ENCODE measurements at regions not wholly inside any gene's neighbourhood (a gene's known extent, or its start where the extent isn't known, plus 50 kb on each side); places are given as distances from the start of the nearest gene placed in this dataset.

DNA sequence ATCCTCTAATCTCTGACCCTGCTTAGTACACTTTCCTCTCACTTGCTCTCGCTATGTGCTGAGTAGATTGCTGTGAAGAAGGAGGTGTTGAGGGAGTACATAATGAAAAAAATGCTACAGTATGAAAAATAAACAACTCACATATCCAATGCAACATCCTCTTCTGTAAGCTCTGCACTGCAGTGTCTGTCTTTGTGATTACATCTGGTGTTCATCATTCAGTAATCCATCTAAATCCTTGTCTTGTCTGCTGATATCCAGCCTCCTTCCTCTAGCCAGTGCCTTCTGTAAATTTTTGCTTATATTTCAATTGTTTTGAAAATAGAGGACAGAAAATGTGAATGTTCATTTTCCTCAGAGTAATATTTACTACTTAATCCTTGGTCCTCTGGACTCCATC lies 57.4 kb upstream of the CDH12 start:
- Histone ChIP-seq H3K9ac (ENCODE audit: low read length in 2 of 2) (no peak overlapping the region), H3K27me3 (ENCODE audit: control insufficient read depth in 1 of 2, insufficient read depth in 2 of 2, low read length in 2 of 2) (no peaks in the 10 kb centered on the region), H3K4me3 (ENCODE audit: low read length in 2 of 2) (no peak overlapping the region), H3K27ac (ENCODE audit: low read length) (no peak overlapping the region), H3K9me3 (ENCODE audit: control insufficient read depth in 2 of 2, low read length in 2 of 2) (no peaks in the 10 kb centered on the region), H3K36me3 (ENCODE audit: control insufficient read depth in 2 of 2, insufficient read depth in 2 of 2, low read length in 2 of 2) (no peaks in the 10 kb centered on the region), H3K4me1 (ENCODE audit: control insufficient read depth, insufficient read depth, low read length) (no peaks in the 10 kb centered on the region)

DNA sequence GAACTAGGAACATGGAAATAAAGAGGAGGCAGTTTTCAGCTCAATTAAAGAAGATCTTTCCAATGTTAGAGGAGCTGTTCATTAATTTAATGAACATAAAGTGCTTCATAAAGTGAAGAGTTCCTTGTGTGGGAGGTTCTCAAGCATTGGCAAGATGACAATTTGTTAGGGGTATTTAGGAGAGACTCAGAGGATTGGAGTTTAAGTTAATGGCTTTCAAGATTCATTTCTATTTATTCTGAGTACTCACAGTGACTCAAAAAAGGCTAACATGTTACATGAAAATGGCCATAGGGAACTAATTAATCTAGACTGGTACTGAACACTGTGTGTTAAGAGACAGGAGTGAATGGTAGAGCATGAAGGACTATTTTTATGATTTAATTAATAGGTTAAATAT lies 55.4 kb upstream of the CDH12 start:
- Histone ChIP-seq H3K27me3 (ENCODE audit: control insufficient read depth in 1 of 2, insufficient read depth in 2 of 2, low read length in 2 of 2) (no peaks in the 10 kb centered on the region), H3K4me3 (ENCODE audit: low read length in 2 of 2) (no peak overlapping the region), H3K36me3 (ENCODE audit: control insufficient read depth in 2 of 2, insufficient read depth in 2 of 2, low read length in 2 of 2) (no peaks in the 10 kb centered on the region), H3K4me1 (ENCODE audit: control insufficient read depth, insufficient read depth, low read length) (no peaks in the 10 kb centered on the region), H3K27ac (ENCODE audit: low read length) (no peak overlapping the region), H3K9ac (ENCODE audit: low read length in 2 of 2) (no peak overlapping the region), H3K9me3 (ENCODE audit: control insufficient read depth in 2 of 2, low read length in 2 of 2) (no peaks in the 10 kb centered on the region)

DNA sequence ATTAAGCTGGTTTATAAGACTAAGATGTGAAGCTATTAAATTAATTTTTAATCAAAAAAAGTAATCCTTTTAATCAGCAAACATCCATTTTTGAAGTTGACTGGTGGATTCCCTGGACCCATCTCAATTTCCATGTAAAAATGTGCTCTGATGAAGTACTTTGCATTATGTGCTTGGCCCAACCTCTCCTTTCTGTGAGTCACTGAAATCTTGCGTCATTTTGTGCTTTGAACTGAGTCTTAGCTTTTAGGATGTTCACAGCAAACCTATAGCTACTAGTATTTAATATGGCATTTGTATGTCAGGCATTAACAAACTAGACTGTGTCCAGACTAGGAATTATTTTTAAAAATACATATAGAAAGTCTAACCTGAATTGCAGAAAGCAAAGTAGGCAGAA lies 55.0 kb upstream of the CDH12 start:
- Histone ChIP-seq H3K27me3 (ENCODE audit: control insufficient read depth in 1 of 2, insufficient read depth in 2 of 2, low read length in 2 of 2) (no peaks in the 10 kb centered on the region), H3K9ac (ENCODE audit: low read length in 2 of 2) (no peak overlapping the region), H3K27ac (ENCODE audit: low read length) (no peak overlapping the region), H3K36me3 (ENCODE audit: control insufficient read depth in 2 of 2, insufficient read depth in 2 of 2, low read length in 2 of 2) (no peaks in the 10 kb centered on the region), H3K4me1 (ENCODE audit: control insufficient read depth, insufficient read depth, low read length) (no peaks in the 10 kb centered on the region), H3K4me3 (ENCODE audit: low read length in 2 of 2) (no peak overlapping the region), H3K9me3 (ENCODE audit: control insufficient read depth in 2 of 2, low read length in 2 of 2) (no peaks in the 10 kb centered on the region)

Measured in stomach smooth muscle (tissue), 2 donors.